GM13976 (cell line): ENCODE measurements at regions not wholly inside any gene's neighbourhood (a gene's known extent, or its start where the extent isn't known, plus 50 kb on each side); places are given as distances from the start of the nearest gene placed in this dataset.
"Not testable (repeated sequence)": the region's sequence is repeated elsewhere in the genome, so short reads cannot be mapped to it uniquely, and the experiment has no call there.

Experiments used
- DNase-seq: peaks from one replicate; pipeline ENCODE4 v3.0.0; 2012; ENCODE audit warnings: low spot score
- in situ Hi-C: fragments of 300-500 bp; cut with MboI; formaldehyde crosslinking; loops from one replicate; pipeline ENCODE4 v1.12.0; 2022; ENCODE audit warnings: low sequenced_read_pairs, mixed read lengths, inconsistent platforms; ENCODE audit not compliant: unreplicated experiment
- TF ChIP-seq, protein P1 (sequence below): IDR thresholded peaks from 2 replicates; pipeline ENCODE4 v1.5.1; 2012; ENCODE audit warnings: borderline replicate concordance, mild to moderate bottlenecking; ENCODE audit not compliant: insufficient read depth; ENCODE audit errors: extremely low read depth, missing control alignments, control extremely low read depth

DNA sequence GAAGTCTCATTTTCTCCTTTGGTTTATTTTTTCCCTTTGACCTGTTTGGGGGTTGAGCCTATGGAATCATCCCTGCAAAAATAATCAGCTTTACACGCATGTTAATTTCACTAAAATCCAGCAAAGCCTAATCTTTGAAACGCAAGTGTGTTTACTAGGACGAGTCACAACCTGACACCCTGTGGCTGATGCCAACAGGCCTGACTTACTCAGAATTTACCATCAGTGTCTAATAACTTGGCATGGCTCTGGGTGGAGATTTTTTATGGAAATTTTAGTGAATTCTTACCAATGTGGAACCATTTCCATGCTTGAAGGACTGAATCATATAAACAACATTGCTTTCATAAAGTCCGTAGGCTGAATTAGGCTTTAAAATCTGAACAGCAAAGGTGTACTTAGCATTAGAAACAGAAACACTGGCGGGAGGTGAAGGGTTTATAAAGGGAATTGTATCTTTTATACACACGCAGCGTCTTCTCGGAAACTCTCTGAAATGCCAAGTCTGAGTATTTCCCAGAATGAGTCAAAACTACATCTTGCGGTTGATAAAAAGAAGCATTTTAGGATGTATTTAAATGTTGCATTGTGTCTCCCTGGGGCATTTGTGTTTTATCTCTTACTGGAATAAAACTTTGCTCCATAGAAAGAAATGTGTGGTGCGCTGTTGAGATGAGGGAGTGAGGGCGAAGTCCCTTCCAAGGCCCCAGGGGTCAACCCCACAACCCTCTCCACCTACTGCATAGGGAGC, 81.2 kb downstream of the DACT2 start:
- TF ChIP-seq, protein P1, sequence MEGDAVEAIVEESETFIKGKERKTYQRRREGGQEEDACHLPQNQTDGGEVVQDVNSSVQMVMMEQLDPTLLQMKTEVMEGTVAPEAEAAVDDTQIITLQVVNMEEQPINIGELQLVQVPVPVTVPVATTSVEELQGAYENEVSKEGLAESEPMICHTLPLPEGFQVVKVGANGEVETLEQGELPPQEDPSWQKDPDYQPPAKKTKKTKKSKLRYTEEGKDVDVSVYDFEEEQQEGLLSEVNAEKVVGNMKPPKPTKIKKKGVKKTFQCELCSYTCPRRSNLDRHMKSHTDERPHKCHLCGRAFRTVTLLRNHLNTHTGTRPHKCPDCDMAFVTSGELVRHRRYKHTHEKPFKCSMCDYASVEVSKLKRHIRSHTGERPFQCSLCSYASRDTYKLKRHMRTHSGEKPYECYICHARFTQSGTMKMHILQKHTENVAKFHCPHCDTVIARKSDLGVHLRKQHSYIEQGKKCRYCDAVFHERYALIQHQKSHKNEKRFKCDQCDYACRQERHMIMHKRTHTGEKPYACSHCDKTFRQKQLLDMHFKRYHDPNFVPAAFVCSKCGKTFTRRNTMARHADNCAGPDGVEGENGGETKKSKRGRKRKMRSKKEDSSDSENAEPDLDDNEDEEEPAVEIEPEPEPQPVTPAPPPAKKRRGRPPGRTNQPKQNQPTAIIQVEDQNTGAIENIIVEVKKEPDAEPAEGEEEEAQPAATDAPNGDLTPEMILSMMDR: no peak
- in situ Hi-C loops: no loop called here
- no peak for DNase-seq

DNA sequence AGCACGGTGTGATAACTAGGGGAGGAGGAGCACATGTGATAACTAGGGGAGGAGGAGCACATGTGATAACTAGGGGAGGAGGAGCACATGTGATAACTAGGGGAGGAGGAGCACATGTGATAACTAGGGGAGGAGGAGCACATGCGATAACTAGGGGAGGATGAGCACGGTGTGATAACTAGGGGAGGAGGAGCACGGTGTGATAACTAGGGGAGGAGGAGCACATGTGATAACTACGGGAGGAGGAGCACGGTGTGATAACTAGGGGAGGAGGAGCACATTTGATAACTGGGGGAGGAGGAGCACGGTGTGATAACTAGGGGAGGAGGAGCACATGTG, 85.7 kb downstream of the DACT2 start:
- DNase-seq, in situ Hi-C loops: not testable (repeated sequence)

DNA sequence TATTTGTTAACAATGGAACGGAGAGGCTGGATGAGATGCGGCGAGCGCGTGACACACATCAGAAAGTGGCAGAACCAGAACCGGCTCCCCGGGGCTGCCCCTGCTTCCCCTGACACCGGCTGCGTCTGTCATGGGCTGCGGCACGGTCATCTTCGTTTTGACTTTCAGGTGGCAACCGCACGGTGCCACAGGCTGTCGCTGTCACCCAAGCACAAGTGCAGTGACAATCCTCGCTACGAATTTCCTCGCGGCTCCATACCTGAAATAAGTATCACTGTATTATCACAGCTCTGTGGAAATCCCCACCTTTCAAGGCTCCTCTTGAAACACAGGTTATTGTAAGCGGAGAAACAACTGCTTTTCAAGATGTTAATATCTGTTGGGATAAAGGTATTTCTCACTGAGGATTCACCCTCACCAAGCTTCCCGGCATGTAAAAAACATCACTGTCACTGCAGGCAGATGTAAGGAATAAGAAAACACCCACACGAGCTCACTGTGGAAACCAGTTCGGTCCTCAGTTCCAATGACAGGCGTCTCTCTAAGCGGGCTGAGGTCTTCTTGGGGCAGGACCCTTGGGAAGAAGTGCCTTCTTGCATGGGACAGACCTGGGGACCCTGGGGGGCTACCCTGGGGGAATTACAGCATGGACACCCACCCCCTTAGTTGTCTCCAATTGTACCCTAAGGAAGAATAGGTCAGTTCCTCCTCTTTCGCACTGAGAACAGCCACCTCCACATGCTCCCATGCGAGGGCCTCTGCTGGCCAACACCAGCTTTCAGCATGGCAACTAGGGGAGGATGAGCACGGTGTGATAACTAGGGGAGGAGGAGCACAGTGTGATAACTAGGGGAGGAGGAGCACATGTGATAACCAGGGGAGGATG, 86.3 kb downstream of the DACT2 start:
- no peak for DNase-seq
- TF ChIP-seq, protein P1: no peak
- in situ Hi-C loops: no loop called here

DNA sequence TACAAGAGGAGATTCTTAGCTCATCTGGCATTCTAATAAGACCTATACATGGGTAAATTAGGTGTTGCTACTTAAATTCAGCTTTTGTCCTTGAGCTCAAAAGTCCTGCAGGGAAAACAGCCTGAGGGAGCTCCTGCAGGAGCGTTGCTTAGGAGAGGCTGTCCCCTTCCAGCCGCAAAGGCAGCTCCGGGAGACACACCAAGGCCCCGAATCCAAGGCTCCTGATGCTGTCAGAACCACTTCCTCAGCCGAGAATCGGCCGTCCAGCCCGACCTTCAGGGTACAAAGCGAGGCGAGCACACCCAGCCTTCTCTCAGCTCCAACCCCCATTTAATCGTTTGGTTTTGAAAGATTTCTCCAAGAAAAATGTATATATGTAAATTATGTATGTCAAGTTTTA, 87.0 kb downstream of the DACT2 start:
- TF ChIP-seq, protein P1: no peak
- DNase-seq: no peak
- in situ Hi-C loops: no loop called here

DNA sequence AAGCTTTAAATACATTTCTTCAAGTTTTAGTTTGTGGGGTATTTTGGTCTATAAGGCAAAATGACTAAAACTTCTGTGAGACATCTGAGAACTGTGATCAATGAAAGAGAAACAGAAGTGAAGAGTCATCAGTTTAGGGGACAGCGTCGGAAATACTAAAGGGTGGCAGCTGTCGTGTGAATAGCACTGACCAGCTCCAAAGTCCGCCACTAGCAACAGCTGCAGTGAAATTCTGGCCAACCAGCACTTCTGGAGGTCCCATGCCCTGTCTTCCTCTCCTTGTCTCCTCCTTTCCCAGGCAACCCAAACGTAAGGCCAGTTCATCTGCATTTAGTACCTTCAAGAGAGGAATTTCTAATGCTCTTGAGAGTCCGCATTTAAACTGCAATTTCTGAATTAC, 87.5 kb downstream of the DACT2 start:
- DNase-seq: no peak
- in situ Hi-C loops: no loop called here
- TF ChIP-seq, protein P1: no peak

DNA sequence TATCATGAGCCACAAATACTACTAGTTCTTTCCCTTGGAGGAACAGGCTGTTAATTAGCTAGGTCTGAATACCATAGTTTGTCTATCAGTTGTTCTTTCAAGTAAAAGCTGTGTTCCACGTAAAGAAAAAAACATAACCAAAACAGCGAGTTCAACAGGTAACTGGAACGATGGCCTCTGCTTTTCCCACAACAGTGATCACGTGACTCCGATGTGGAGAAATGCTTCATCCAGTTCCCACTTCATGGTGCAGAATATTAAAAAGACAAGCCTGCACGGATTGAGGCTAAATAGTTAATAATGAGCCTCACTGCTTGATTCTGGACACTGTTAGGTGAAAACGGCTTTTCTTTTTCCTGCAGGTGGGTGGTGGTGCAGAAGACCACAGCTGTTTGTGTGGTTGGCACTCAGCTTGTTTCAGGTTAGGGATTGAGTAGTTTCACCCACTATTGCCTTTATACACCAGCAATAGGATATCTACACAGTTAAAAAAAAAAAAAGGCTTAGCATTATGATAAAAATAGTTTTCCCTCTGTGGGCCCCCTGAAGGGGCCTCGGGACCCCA, 88.1 kb downstream of the DACT2 start:
- in situ Hi-C loops: no loop called here
- DNase-seq: no peak
- TF ChIP-seq, protein P1: no peak

DNA sequence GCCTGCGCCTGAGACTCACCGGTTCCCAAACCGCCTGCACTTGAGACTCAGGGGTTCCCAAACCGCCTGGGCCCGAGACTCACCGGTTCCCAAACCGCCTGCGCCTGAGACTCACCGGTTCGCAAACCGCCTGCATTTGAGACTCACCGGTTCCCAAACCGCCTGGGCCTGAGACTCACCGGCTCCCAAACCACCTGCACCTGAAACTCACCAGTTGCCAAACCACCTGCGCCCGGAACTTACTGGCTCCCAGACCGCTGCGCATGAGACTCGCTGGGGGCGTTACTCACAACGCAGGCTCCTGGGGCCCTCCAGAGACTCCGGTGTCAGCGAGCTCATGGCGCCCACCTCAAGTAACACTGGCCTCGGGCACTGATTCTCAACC, 90.2 kb downstream of the DACT2 start:
- in situ Hi-C loops: no loop called here
- TF ChIP-seq, protein P1: no peak
- no peak for DNase-seq
